ENCODE measurements at regions not wholly inside any gene's neighbourhood (a gene's known extent, or its start where the extent isn't known, plus 50 kb on each side); places are given as distances from the start of the nearest gene placed in this dataset.

- DNase-seq (ENCODE audit: low spot score), result no peak
Measured at GRCh38 chr5:4079831-4080230, 484.2 kb downstream of the IRX1 start.

DNA sequence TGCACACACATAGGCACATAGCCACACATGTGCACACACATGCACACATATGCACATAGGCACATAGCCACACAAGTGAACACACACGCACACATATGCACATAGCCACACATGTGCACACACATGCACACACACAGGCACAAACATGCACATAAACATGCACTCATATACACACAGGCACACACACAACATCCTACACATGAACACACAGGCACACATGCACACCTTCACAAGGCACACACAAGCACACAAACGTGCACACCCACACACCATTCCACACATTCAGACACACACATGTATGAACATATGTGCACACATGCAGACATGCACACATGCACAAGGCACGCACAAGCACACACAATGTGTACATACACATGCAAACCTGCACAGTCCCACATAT is 484.7 kb downstream of the IRX1 start:
- no peak for DNase-seq (ENCODE audit: low spot score)

DNA sequence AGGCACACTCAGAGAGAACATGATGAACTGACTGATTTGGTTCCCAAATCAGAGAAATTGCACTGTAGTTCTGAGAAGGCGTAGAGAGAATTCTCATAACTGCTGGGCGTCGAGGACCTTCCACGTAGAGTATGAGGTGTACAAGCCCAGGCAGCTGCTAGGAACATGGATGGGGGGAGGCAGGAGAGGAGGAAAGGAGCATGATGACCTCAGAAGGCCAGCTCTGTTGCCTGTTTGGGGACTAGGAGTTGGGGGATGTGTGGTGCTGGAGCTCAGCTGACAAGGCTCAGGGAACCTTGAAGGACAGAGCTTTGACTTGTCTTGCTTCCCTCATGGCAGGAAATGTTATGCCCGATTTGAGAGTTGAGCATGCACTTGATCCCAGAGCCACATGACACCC is 485.4 kb downstream of the IRX1 start:
- DNase-seq (ENCODE audit: low spot score), result no peak

- no peak for DNase-seq (ENCODE audit: low spot score)
Measured at GRCh38 chr5:4081466-4081865, 485.8 kb downstream of the IRX1 start.

GRCh38 chr5:4082966-4083564 is 487.4 kb downstream of the IRX1 start:
- DNase-seq (ENCODE audit: low spot score), result no peak

DNA sequence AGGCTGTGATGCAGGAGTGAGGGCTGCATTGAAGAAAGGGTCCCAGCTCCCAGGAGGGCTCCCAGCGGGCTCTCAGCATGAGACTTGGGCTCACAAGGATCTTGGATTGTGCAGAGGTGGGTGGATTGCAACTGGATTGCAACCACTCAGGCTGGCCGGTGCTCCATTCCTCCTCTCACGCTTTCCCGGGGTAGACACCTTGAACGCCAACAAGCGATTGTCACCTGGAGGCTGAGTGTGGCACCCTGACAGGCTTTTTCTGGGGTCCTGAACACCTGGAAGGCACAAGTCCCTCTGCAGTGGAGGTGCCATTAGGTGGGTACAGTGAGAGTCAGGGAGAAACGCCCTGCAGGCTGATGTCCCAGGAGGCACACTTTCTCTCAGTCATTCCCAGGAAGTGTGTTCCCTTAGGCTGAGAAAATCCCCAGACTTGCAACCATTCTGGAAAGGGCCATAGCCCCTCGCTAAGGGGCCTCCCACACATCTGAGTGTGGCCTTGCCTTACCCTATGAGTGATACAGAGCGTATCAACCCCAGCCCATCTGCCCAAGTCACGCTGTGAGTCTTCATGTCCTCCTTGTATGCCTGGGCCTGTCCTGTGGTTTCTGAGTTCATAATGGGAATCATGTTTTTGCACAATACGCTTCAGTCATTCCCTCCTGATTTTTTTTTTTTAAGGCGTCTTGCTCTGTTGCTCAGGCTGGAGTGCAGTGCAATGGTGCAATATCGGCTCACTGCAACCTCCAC is 488.1 kb downstream of the IRX1 start:
- no peak for DNase-seq (ENCODE audit: low spot score)

GRCh38 chr5:4086081-4086480 is 490.4 kb downstream of the IRX1 start:
- no peak for DNase-seq (ENCODE audit: low spot score)

DNA sequence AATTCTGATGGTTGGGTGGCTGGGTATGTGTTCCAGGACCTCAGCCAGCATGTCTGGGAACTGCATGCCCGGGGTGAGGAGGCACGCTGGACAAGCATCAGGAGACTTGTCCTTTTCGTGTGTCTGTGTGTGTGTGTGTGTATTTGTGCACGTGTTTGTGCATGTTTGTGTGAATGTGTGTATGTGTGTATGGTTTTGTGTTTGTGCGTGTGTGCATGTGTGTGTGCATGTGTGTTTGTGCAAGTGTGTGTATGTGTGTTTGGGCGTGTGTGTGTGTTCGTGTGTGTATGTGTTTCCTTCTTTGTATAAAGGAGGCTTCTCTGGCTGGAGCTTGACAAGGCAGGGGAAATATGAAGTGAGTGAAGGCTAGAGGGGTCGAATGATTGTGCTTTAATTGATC is 491.5 kb downstream of the IRX1 start:
- DNase-seq (ENCODE audit: low spot score), result no peak

DNA sequence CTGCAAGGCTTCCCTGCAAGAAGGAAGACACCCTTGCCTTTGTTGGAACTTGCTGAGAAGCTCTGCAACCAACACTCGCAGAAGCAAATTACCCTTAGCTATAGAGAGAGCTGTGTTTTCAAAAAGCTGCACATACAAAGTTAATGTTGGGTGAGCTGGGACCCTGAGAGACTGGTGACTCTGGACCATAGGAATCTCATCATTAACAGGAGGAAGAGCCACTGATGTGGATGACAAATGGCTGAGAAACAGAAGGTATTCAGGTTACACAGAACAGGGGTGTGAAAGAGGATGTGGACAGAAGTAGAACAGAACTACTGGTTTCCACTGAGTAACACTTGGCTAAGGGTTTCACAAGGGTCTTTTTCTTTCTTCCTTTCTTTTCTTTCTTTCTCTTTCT is 493.5 kb downstream of the IRX1 start:
- DNase-seq (ENCODE audit: low spot score), result no peak

GRCh38 chr5:4093236-4093635 is 497.6 kb downstream of the IRX1 start:
- DNase-seq (ENCODE audit: low spot score), result no peak

GRCh38 chr5:4093970-4094369 is 498.3 kb downstream of the IRX1 start:
- DNase-seq (ENCODE audit: low spot score), result no peak

DNA sequence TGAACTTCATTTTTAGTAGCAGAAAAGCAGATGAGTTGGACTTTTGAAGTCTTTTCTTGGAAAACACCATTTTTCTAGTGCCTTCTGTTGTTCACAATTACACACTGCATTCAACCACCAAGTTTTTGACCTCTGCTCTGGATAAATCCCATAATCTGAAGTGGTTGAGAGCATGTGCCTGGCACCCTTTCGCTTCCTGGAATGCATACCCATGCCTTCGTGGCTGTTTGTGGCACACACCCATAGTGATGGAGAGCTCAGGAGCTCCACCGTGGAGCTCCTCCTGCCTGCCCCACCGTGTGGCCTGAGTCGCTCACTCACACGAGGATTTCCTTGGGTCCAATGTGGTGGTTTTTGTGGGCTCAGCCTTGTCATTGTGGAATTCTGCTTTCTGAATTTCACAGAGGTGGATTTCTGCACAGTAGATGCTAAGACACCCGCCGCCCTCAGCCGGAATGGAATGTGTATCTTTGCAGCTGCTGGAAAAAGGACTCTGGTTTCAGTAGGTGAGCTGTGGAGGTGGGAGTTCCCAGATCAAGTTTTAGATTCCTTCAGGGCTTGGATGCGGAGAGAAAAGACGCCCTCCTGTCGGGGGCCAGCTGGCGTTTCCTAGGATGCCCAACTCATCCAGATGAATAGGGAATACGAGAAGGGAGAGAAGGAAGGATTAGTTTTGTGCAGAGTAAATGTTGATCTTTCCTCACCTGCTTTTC is 500.4 kb downstream of the IRX1 start:
- DNase-seq (ENCODE audit: low spot score), result no peak

DNA sequence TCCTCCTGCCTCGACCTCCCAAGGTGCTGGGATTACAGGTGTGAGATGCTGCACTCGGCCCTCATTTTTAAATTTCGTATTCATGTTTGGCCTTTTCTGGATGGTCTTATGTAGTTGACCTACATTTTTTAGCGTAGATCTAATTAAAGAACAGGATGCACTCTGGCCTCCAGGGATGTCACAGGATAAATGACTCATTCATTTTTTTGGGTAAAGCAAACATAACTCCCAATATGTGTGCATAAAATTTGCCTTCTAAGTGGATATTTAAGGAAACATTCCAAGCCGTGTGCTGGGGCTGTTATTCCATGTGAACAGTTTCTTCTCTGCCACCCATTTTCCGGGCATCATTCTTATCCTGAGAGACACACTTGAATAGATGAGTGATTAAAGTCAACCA is 501.6 kb downstream of the IRX1 start:
- no peak for DNase-seq (ENCODE audit: low spot score)

DNA sequence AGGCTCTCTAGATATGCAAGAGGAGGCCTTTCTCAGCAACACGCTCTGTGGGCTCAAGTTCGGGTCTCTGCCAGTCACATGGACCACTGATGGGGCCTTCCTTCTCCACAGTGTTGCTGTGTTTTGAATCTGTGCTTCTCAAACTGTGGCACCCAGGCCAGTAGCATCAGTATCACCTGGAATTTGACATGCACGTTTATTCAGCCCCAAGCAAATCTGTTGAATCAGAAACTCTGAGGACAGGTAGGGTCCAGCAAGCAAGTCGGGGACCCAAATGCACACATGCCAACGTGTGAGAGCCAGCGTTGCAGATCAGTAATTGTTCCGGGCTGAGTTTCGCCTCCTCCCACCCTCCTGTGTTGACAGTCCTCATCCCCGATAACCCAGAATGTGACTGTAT is 502.6 kb downstream of the IRX1 start:
- no peak for DNase-seq (ENCODE audit: low spot score)

DNA sequence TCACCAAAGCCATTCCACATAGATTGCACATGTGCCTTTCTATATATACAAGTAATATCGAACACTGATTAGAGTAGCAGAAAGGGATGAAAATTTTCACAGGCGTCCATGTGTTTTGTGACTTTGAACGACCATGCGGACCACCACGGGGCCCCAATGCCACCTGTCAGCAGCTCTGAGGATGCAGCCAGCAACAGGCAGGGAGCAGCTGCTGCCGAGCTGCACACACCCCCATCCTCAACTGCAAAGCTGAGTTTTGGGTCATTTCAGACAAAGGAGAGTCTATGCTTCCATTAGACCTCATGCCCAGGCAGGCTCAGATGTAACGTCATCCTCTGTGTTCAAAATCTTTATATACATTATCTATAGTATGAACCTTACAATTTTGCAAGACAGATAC is 503.8 kb downstream of the IRX1 start:
- DNase-seq (ENCODE audit: low spot score), result no peak

DNA sequence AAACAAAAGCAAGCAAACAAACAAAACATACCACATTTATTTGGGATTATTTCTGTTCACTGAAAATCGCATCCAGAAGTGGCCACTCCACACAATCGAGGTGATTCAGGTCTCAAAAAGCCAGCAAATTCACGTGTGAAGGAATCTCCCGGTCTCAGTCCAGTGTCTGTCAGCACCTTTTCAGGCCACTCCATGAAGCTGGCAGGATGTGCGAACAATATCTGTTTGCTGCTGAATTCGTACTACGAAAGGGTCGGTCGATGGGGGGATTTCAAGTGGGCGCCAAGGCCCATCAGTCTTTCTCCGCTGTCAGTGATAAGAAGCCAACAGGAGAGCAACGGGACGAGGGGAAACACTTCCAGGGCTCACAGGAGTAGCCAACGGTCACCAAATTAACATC is 505.1 kb downstream of the IRX1 start:
- no peak for DNase-seq (ENCODE audit: low spot score)

DNA sequence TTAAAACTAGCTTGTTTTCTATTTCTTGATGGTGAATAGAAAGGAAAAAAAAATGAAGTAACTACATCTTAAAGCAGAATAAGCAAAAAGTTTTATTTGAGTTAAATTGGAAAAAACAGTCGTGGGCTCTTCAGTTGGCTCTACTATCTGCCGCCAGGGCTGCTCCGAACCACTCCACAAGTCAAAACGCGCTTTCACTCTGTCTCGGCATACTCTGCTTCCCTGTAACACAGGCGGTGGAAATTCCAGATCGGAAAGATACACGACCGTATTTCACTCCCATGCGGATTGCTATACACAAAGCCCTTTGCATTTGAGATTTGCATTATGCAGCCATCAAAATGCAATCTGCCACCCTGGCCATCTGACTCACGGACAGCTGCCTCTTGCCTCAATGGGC is 505.6 kb downstream of the IRX1 start:
- DNase-seq (ENCODE audit: low spot score), result no peak

DNA sequence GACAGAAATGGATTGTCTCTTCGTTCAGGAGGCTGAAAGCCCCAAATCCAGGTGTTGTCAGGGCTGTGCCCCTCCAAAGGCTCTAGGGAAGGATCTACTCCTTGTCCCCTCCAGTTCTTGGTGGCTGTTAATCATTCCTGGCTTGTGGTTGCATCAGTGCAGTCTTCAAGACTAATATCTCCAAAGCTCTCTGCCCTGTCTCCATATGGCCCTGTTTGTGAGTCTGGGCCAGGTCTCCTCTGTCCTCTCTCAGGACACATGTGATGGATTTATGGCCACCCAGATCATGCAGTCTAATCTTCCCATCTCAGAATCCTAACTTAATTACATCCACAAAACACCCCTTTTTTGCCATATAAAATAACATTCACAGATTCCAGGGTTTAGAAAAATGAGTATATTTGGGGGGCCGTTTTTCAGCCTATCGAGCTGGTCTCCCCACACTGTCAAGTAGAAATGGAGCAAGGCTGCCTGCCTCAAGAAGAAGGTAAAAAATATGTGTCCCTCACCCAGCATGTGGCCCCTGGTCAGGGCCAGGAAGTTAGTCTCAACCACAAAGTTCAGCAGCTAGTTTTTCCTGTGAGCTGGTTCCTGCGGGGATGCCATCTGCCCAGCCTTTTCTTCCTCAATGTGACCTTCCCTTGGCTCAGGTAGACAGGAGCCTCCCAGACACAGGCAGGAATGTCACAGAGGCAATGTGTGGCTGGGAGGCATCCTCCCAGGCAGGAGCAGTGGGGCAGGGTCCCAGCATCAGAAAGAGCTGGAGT is 509.4 kb downstream of the IRX1 start:
- no peak for DNase-seq (ENCODE audit: low spot score)

- no peak for DNase-seq (ENCODE audit: low spot score)
Measured at GRCh38 chr5:4108690-4109089, 513.1 kb downstream of the IRX1 start.

- DNase-seq (ENCODE audit: low spot score), result no peak
Measured at GRCh38 chr5:4113426-4113825, 517.8 kb downstream of the IRX1 start.

GRCh38 chr5:4113905-4114304 is 518.3 kb downstream of the IRX1 start:
- DNase-seq (ENCODE audit: low spot score), result no peak

- DNase-seq (ENCODE audit: low spot score), result no peak
Measured at GRCh38 chr5:4114452-4114851, 518.8 kb downstream of the IRX1 start.

DNA sequence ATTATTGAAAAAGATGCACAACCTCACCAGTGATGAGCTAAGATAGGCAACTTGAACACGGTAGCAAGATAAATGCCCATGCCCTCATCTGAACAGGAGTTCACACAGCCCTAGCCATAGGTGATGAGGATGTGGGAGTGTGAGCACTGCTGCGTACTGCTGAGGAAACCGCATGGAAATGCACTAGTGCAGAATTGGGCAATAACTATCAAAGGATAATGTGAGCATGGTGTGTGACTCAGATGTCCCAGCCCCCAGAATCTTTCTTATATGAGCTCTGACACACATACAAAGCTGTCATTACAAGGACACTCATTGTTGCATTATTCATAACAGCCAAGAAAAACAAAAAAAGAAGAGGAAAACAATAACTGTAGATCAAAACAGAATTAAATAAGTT is 521.2 kb downstream of the IRX1 start:
- DNase-seq (ENCODE audit: low spot score), result no peak

All from kidney tubule cell (primary cell).